ENCODE measurements at regions not wholly inside any gene's neighbourhood (a gene's known extent, or its start where the extent isn't known, plus 50 kb on each side); places are given as distances from the start of the nearest gene placed in this dataset.

DNA sequence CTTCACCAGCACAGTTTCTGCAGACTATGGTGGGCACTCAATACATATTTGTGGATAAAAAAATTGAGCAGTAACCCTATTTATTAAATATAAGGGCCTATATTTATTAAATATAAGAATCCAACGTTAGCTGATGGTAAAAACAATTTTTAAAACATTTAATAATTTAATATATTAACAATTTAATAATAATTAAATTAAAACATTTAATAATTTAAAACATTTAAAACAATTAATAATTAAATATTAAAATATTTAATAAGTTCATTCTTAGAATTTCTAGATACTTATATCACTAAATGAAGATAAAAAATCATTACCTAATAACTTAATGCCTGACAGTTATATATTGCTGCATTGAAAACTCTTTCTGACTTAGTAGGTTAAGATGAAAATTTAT, 880.2 kb upstream of the EPHA6 start:
- Histone ChIP-seq H3K27ac (ENCODE audit: low read length) (no peak overlapping the region), H3K4me1 (ENCODE audit: control insufficient read depth, insufficient read depth, low read length) (peaks cover 4% of the 10 kb centered on the region; the same call in 1 of the 2 replicates), H3K36me3 (ENCODE audit: control insufficient read depth, insufficient read depth, low read length) (no peaks in the 10 kb centered on the region), H3K4me3 (ENCODE audit: low read length) (no peak overlapping the region), H3K9me3 (ENCODE audit: control insufficient read depth, insufficient read depth, low read length) (no peaks in the 10 kb centered on the region), H3K27me3 (ENCODE audit: control insufficient read depth, insufficient read depth, low read length) (no peaks in the 10 kb centered on the region)
- WGBS (ENCODE audit: insufficient coverage, insufficient read length), result no CpG with 5 or more reads among the region's 1 CpG
- no peak for DNase-seq (ENCODE audit: low read depth, low spot score)

DNA sequence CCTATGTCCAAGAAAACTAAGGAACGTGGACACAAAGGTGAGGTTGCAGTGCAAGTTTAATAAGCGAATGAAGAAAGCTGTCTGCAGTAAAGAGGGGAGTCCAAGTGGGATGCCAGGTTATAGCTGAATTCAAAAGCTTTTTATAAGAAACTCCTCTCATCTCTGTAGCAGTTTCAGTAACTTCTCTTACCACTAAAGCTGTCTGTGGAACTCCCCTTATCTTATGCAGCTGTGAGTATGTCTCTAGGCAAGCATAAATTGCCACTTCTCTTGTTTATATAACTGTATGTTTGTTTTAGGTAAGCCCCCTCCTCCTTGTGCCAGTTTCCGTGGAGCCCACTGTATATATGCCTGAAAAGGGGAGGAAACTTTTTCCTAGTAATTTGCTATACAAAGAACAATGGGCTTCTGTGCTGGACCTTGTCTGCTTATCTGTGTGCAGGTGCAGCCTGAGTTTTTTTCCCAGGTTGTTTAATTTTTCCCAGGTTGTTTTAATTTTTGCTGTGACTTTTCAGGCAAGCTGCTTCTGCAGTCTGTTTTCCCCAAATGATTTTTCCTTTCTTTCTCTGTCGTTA, 875.1 kb upstream of the EPHA6 start:
- H3K36me3 ChIP-seq (ENCODE audit: control insufficient read depth, insufficient read depth, low read length), result no peaks in the 10 kb centered on the region
- no peaks in the 10 kb centered on the region for H3K27me3 ChIP-seq (ENCODE audit: control insufficient read depth, insufficient read depth, low read length)
- no CpG with 5 or more reads among the region's 4 CpGs for WGBS (ENCODE audit: insufficient coverage, insufficient read length)
- no peaks in the 10 kb centered on the region for H3K9me3 ChIP-seq (ENCODE audit: control insufficient read depth, insufficient read depth, low read length)
- H3K4me3 ChIP-seq (ENCODE audit: low read length), result no peak overlapping the region
- H3K27ac ChIP-seq (ENCODE audit: low read length), result no peak overlapping the region
- no peak for DNase-seq (ENCODE audit: low read depth, low spot score)
- no peaks in the 10 kb centered on the region for H3K4me1 ChIP-seq (ENCODE audit: control insufficient read depth, insufficient read depth, low read length)

DNA sequence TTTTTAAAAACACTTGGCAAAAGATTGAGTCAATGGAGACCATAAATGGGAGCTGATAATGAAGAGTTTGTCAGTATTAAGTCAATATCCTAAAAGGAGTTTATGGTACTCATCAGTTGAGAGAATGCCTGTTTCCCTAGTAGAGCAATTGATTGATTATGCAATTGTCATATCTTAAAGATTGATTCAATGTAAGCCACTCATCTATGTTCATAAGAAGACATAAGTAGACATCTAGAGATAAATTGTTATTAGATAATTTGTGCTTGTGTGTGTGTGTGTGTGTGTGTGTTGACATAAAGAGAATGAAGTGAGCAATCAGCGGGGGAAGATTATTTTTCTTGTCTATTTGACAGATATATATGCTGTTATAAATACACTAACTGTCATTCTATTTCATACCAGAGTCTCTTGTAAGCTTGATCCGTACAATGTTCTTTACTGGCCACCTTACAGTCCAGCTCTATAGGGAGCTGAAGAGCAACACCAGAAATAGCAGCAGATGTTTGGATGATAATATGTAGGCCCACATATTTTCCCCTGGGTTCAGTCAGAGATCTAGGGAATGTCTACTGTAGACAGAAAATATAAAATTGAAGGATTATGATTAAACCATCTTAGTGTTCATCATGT, 848.6 kb upstream of the EPHA6 start:
- WGBS (ENCODE audit: insufficient coverage, insufficient read length), result no CpG with 5 or more reads among the region's 2 CpGs
- Histone ChIP-seq H3K27ac (ENCODE audit: low read length) (no peak overlapping the region), H3K4me3 (ENCODE audit: low read length) (no peak overlapping the region), H3K9me3 (ENCODE audit: control insufficient read depth, insufficient read depth, low read length) (no peaks in the 10 kb centered on the region), H3K4me1 (ENCODE audit: control insufficient read depth, insufficient read depth, low read length) (no peaks in the 10 kb centered on the region), H3K27me3 (ENCODE audit: control insufficient read depth, insufficient read depth, low read length) (no peaks in the 10 kb centered on the region), H3K36me3 (ENCODE audit: control insufficient read depth, insufficient read depth, low read length) (no peaks in the 10 kb centered on the region)
- no peak for DNase-seq (ENCODE audit: low read depth, low spot score)

DNA sequence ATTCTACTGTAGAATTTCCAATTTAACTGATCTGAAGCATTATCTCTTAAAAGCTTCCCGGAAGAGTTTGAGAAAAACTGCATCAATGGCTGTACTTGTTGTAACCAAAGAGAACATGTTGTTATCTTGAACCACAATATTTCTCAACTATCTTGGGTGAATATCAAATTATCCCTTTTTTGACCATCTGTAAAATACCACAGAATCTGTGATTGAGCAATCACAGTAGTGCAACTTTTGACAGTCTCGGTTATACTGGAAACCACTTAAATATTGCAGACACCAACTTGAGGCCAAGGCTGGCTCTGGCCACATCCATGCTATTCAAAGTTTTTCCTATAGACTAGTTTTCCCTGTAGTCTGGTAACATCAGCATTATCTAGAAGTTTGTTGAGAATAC, 842.8 kb upstream of the EPHA6 start:
- no peak overlapping the region for H3K27ac ChIP-seq (ENCODE audit: low read length)
- no CpG with 5 or more reads among the region's 2 CpGs for WGBS (ENCODE audit: insufficient coverage, insufficient read length)
- H3K4me1 ChIP-seq (ENCODE audit: control insufficient read depth, insufficient read depth, low read length), result no peaks in the 10 kb centered on the region; the same call in 1 of the 2 replicates
- H3K4me3 ChIP-seq (ENCODE audit: low read length), result no peak overlapping the region
- H3K27me3 ChIP-seq (ENCODE audit: control insufficient read depth, insufficient read depth, low read length), result no peaks in the 10 kb centered on the region
- no peak for DNase-seq (ENCODE audit: low read depth, low spot score)
- H3K36me3 ChIP-seq (ENCODE audit: control insufficient read depth, insufficient read depth, low read length), result no peaks in the 10 kb centered on the region
- no peaks in the 10 kb centered on the region for H3K9me3 ChIP-seq (ENCODE audit: control insufficient read depth, insufficient read depth, low read length)

DNA sequence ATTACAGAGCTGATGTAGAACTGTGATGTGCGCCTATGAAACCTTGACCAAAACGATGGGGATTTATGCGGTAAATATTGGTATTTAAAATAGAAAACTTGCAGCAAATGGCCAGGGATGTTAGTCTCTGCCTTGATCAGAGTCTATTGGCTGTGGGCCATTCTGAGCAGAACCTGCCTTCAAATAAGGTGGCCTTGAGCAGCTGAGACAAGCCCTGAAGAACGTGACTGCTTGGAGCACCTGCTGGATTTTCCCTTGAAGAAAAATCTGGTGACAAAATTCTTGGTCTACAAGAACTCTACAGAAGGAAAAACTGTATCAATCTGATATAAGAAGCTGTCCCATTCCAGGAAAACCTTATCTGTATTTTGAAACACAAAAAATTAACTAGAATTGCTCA, 820.1 kb upstream of the EPHA6 start:
- DNase-seq (ENCODE audit: low read depth, low spot score), result no peak
- Histone ChIP-seq H3K4me1 (ENCODE audit: control insufficient read depth, insufficient read depth, low read length) (no peaks in the 10 kb centered on the region), H3K4me3 (ENCODE audit: low read length) (no peak overlapping the region), H3K9me3 (ENCODE audit: control insufficient read depth, insufficient read depth, low read length) (no peaks in the 10 kb centered on the region), H3K27me3 (ENCODE audit: control insufficient read depth, insufficient read depth, low read length) (no peaks in the 10 kb centered on the region), H3K36me3 (ENCODE audit: control insufficient read depth, insufficient read depth, low read length) (no peaks in the 10 kb centered on the region), H3K27ac (ENCODE audit: low read length) (no peak overlapping the region)
- no CpG with 5 or more reads among the region's 4 CpGs for WGBS (ENCODE audit: insufficient coverage, insufficient read length)

DNA sequence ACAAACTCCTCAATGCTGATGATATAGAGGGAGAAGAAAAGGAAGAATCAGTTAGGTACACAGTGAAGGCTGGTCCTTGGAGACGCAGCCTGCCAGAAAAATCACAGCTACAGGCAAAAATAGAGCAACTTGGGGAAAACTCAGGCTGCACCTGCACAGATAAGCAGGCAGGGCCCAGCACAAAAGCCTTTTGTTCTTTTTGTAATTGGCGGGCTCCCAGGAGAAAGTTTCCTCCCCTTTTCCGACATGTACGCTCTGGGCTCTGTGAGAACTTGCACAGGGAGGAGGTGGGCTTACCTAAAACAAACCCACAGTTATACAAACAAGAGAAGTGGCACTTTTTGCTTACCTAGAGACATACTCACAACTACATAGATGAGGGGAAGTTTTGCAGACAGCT, 813.4 kb upstream of the EPHA6 start:
- no peak for DNase-seq (ENCODE audit: low read depth, low spot score)
- no peaks in the 10 kb centered on the region for H3K27me3 ChIP-seq (ENCODE audit: control insufficient read depth, insufficient read depth, low read length)
- no peaks in the 10 kb centered on the region for H3K9me3 ChIP-seq (ENCODE audit: control insufficient read depth, insufficient read depth, low read length)
- H3K36me3 ChIP-seq (ENCODE audit: control insufficient read depth, insufficient read depth, low read length), result no peaks in the 10 kb centered on the region
- no peak overlapping the region for H3K27ac ChIP-seq (ENCODE audit: low read length)
- H3K4me1 ChIP-seq (ENCODE audit: control insufficient read depth, insufficient read depth, low read length), result no peaks in the 10 kb centered on the region
- WGBS (ENCODE audit: insufficient coverage, insufficient read length), result no CpG with 5 or more reads among the region's 4 CpGs
- H3K4me3 ChIP-seq (ENCODE audit: low read length), result no peak overlapping the region

DNA sequence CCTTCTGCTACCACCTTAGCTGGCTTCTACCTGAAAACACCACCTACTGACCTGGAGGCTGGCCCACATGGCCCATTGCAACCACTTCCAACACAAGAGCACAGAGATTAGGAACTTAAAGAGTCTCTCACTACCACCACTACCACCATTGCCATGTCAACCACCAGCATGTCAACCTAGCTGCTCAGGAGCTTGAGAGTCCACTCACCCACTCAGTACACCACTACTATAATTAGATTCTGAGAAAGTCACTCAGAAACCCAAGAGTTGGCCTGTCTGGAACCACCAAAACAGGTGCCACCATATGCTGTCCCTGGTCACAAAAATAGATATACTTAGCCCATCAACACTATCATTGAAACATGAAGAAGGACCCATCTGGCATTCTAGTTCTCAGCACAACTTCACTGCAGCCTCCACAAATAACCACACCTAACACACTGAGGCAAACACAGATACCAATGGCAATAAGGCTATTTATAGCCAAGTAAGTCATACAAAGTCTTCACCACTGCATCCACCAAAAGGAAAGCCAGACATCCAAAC, 806.7 kb upstream of the EPHA6 start:
- no peak for DNase-seq (ENCODE audit: low read depth, low spot score)
- Histone ChIP-seq H3K9me3 (ENCODE audit: control insufficient read depth, insufficient read depth, low read length) (no peaks in the 10 kb centered on the region), H3K27me3 (ENCODE audit: control insufficient read depth, insufficient read depth, low read length) (no peaks in the 10 kb centered on the region), H3K4me1 (ENCODE audit: control insufficient read depth, insufficient read depth, low read length) (no peaks in the 10 kb centered on the region), H3K4me3 (ENCODE audit: low read length) (no peak overlapping the region), H3K36me3 (ENCODE audit: control insufficient read depth, insufficient read depth, low read length) (no peaks in the 10 kb centered on the region), H3K27ac (ENCODE audit: low read length) (no peak overlapping the region)

DNA sequence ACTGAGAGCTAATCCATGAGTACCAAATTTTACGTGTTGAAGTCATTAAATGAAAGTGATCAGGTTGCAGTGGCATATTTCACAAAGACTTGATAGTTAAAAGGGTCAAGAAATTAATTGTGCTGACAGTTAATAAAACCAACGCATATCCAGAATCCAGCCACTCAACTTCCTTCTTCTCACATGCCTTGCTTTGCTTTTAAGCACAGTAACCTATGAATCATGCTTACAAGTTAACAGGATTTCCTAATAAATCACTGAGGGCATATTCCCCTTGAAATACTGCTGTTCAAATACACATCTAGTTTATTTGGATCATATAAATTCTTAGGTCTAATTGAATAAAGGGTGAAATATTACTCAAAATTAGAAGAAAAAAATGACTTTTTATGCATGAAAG, 801.5 kb upstream of the EPHA6 start:
- H3K4me3 ChIP-seq (ENCODE audit: low read length), result no peak overlapping the region
- H3K27me3 ChIP-seq (ENCODE audit: control insufficient read depth, insufficient read depth, low read length), result no peaks in the 10 kb centered on the region
- no peaks in the 10 kb centered on the region for H3K4me1 ChIP-seq (ENCODE audit: control insufficient read depth, insufficient read depth, low read length)
- no peaks in the 10 kb centered on the region for H3K9me3 ChIP-seq (ENCODE audit: control insufficient read depth, insufficient read depth, low read length)
- no CpG with 5 or more reads among the region's 2 CpGs for WGBS (ENCODE audit: insufficient coverage, insufficient read length)
- no peaks in the 10 kb centered on the region for H3K36me3 ChIP-seq (ENCODE audit: control insufficient read depth, insufficient read depth, low read length)
- H3K27ac ChIP-seq (ENCODE audit: low read length), result no peak overlapping the region
- no peak for DNase-seq (ENCODE audit: low read depth, low spot score)

DNA sequence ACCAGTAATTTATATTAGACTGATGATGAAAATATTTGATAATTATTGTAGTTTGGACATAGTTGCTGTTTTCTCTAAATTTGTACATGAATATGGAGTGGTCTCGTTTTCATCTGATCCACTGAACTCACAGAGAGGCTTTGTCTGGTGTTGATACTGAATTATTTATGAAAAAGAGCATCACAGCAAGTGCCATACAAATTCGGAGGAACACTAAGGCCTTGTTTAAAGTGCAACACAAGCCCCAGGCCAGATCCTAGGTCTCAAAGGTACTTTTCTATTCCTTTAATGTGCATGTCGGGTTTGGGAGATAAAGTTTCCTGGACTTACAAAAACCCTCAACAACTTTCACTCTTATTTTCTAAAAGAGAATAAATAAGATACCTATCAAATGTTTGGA, 796.8 kb upstream of the EPHA6 start:
- Histone ChIP-seq H3K9me3 (ENCODE audit: control insufficient read depth, insufficient read depth, low read length) (no peaks in the 10 kb centered on the region), H3K27ac (ENCODE audit: low read length) (no peak overlapping the region), H3K4me1 (ENCODE audit: control insufficient read depth, insufficient read depth, low read length) (no peaks in the 10 kb centered on the region), H3K36me3 (ENCODE audit: control insufficient read depth, insufficient read depth, low read length) (no peaks in the 10 kb centered on the region), H3K4me3 (ENCODE audit: low read length) (no peak overlapping the region), H3K27me3 (ENCODE audit: control insufficient read depth, insufficient read depth, low read length) (no peaks in the 10 kb centered on the region)
- WGBS (ENCODE audit: insufficient coverage, insufficient read length), result no CpG with 5 or more reads among the region's 3 CpGs
- DNase-seq (ENCODE audit: low read depth, low spot score), result no peak

DNA sequence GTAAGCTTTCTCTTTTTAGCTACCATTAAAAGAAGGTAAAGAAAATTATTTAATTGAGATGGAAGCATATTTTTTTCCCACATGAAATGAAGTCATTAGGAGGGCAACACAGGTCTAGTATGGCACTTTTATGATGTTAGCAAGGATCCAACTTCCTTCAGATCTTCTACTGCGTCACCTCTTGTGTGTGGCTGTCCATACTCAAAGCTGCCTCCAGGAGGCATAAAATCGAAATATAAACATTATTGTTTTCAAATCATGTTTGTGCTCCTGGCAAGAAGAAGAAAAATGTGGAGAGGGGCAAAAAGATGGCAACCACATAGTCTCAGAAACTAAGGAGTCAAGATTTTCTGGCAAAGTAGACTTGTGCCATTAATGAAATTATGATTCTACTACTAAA, 791.7 kb upstream of the EPHA6 start:
- H3K27me3 ChIP-seq (ENCODE audit: control insufficient read depth, insufficient read depth, low read length), result no peaks in the 10 kb centered on the region
- DNase-seq (ENCODE audit: low read depth, low spot score), result no peak
- no peaks in the 10 kb centered on the region for H3K36me3 ChIP-seq (ENCODE audit: control insufficient read depth, insufficient read depth, low read length)
- WGBS (ENCODE audit: insufficient coverage, insufficient read length), result no CpG with 5 or more reads among the region's 2 CpGs
- no peak overlapping the region for H3K4me3 ChIP-seq (ENCODE audit: low read length)
- no peak overlapping the region for H3K27ac ChIP-seq (ENCODE audit: low read length)
- no peaks in the 10 kb centered on the region for H3K9me3 ChIP-seq (ENCODE audit: control insufficient read depth, insufficient read depth, low read length)
- no peaks in the 10 kb centered on the region for H3K4me1 ChIP-seq (ENCODE audit: control insufficient read depth, insufficient read depth, low read length)

DNA sequence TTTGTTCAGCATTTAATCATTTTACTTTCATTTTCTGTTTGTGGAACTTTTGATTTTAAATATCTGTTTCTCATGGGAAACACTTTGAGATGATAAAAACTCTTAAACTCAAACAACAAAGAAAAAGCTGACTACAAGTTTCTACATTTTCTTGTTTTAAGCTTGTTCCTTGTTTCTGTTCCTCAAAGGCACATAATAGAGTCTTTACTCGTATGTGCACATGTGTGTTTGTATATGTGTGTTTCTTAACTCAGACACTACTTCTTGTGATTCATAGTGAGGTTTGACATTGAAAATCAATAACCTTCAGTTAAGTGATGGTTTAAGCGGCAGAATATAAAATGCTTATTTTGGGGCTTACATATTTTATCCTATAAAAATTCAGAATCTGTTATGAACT, 786.7 kb upstream of the EPHA6 start:
- H3K4me1 ChIP-seq (ENCODE audit: control insufficient read depth, insufficient read depth, low read length), result no peaks in the 10 kb centered on the region
- no peaks in the 10 kb centered on the region for H3K27me3 ChIP-seq (ENCODE audit: control insufficient read depth, insufficient read depth, low read length)
- no peak overlapping the region for H3K27ac ChIP-seq (ENCODE audit: low read length)
- no peaks in the 10 kb centered on the region for H3K9me3 ChIP-seq (ENCODE audit: control insufficient read depth, insufficient read depth, low read length)
- H3K36me3 ChIP-seq (ENCODE audit: control insufficient read depth, insufficient read depth, low read length), result no peaks in the 10 kb centered on the region
- no peak for DNase-seq (ENCODE audit: low read depth, low spot score)
- no peak overlapping the region for H3K4me3 ChIP-seq (ENCODE audit: low read length)
- WGBS (ENCODE audit: insufficient coverage, insufficient read length), result no CpG with 5 or more reads among the region's 2 CpGs

All from iPS DF 6.9 (cell line).